GM12878 (cell line): ENCODE measurements at regions not wholly inside any gene's neighbourhood (a gene's known extent, or its start where the extent isn't known, plus 50 kb on each side); places are given as distances from the start of the nearest gene placed in this dataset.

Experiments used
- ATAC-seq: fragments of 200-7000 bp; cut with Tn5 transposase; 3 replicates; pipeline ENCODE4 v1.9.1; 2020; ENCODE audit warnings: mild to moderate bottlenecking, moderate library complexity
- BruUV-seq: library from RNA; stranded (reverse); fragments of 400-500 nt; replicated peaks from 2 replicates; lab custom pipeline; 2021; lab: Mats Ljungman, UMichigan
- CTCF ChIA-PET: fragments of 300-600 bp; sonication (Branson Sonifier 250); formaldehyde crosslinking; extraction: SDS; loops from one replicate; lab custom pipeline; 2021; ENCODE audit warnings: inconsistent platforms; lab: Yijun Ruan, JAX
- POLR2A ChIA-PET: fragments of 350-600 bp; formaldehyde crosslinking; extraction: SDS; loops from one replicate; lab custom pipeline; 2021; ENCODE audit warnings: inconsistent platforms; lab: Charles Lee
- RAD21 ChIA-PET: fragments of 300-600 bp; sonication (Branson Sonifier 250); formaldehyde crosslinking; loops from one replicate; lab custom pipeline; 2023; ENCODE audit warnings: antibody characterized with exemption; ENCODE audit not compliant: unreplicated experiment; lab: Charles Lee
- SMC1A ChIA-PET: fragments of 300-600 bp; sonication (Branson Sonifier 250); formaldehyde crosslinking; loops from one replicate; lab custom pipeline; 2023; ENCODE audit not compliant: unreplicated experiment, uncharacterized antibody; lab: Charles Lee
- DNase-seq: peaks from one replicate; pipeline ENCODE4 v3.0.0-alpha.2; 2011; ENCODE audit warnings: low read depth, low spot score
- FAIRE-seq: peaks from 3 replicates; lab custom pipeline; 2011; peaks lifted over from hg19 to GRCh38; lab: Jason Lieb, UNC
- H2AFZ ChIP-seq: 2 replicates; pipeline ENCODE4 v1.6.0; 2011; ENCODE audit warnings: low read depth, low read length, control low read depth; ENCODE audit not compliant: control insufficient read depth
- H3K27ac ChIP-seq: 2 replicates; pipeline ENCODE4 v1.5.1; 2011; ENCODE audit warnings: control low read depth; ENCODE audit not compliant: control insufficient read depth, insufficient read depth
- H3K27me3 ChIP-seq, 2 experiments: replicated peaks in 1 of 2; 2 replicates each; pipeline versions ENCODE4 v1.6.0 to v1.6.1; 2011; ENCODE audit warnings: low read length in 1 of 2; ENCODE audit not compliant: control insufficient read depth in 2 of 2, insufficient read depth in 2 of 2
- H3K36me3 ChIP-seq, 2 experiments: 2 replicates each; pipeline ENCODE4 v1.5.1; 2011; ENCODE audit warnings: low read length in 1 of 2; ENCODE audit not compliant: control insufficient read depth in 2 of 2, insufficient read depth in 2 of 2
- H3K4me1 ChIP-seq: 2 replicates; pipeline ENCODE4 v1.6.1; 2011; ENCODE audit warnings: mild to moderate bottlenecking, low read length, moderate library complexity, mixed read lengths; ENCODE audit not compliant: control insufficient read depth, insufficient read depth
- H3K4me2 ChIP-seq: 2 replicates; pipeline ENCODE4 v1.6.0; 2011; ENCODE audit warnings: control low read depth; ENCODE audit not compliant: control insufficient read depth, insufficient read depth
- H3K4me3 ChIP-seq: fragments of 200-600 bp; sonication (generic); 2 replicates; pipeline ENCODE4 v1.5.1; 2016
- H3K79me2 ChIP-seq: 2 replicates; pipeline ENCODE4 v1.6.0; 2011; ENCODE audit warnings: low read length; ENCODE audit not compliant: control insufficient read depth, insufficient read depth
- H3K9ac ChIP-seq: 2 replicates; pipeline ENCODE4 v1.8.0; 2011; ENCODE audit warnings: low read length, control low read depth, mixed read lengths; ENCODE audit not compliant: control insufficient read depth, insufficient read depth
- H3K9me3 ChIP-seq: replicated peaks from 3 replicates; pipeline ENCODE4 v1.5.1; 2011; ENCODE audit warnings: mild to moderate bottlenecking, low read length; ENCODE audit not compliant: control insufficient read depth, insufficient read depth
- H4K20me1 ChIP-seq: 2 replicates; pipeline ENCODE4 v1.6.0; 2011; ENCODE audit not compliant: control insufficient read depth, insufficient read depth
- ESRRA ChIP-seq: IDR thresholded peaks from 2 replicates; pipeline ENCODE4 v1.6.1; 2012; ENCODE audit warnings: mild to moderate bottlenecking, low read length, improper control_type of control experiment
- EZH2 ChIP-seq: IDR thresholded peaks from 2 replicates; pipeline ENCODE4 v1.6.1; 2012; ENCODE audit warnings: low read depth, mild to moderate bottlenecking, control low read depth, inconsistent platforms, low read length, borderline replicate concordance; ENCODE audit not compliant: control insufficient read depth
- FOS ChIP-seq: IDR thresholded peaks from 3 replicates; pipeline ENCODE4 v1.6.1; 2011; ENCODE audit warnings: borderline replicate concordance; ENCODE audit not compliant: insufficient read length; ENCODE audit errors: extremely low read depth
- GATAD2B ChIP-seq: fragments of 450-650 bp; conservative IDR thresholded peaks from 2 replicates; pipeline ENCODE4 v1.6.1; 2017; ENCODE audit warnings: low read depth, mild to moderate bottlenecking, moderate library complexity
- MEF2A ChIP-seq: IDR thresholded peaks from 2 replicates; pipeline ENCODE4 v1.6.1; 2011; ENCODE audit warnings: low read depth, mild to moderate bottlenecking, low read length, moderate library complexity; ENCODE audit not compliant: insufficient read depth
- TCF12 ChIP-seq: IDR thresholded peaks from 2 replicates; pipeline ENCODE4 v1.6.1; 2011; ENCODE audit warnings: low read depth, mild to moderate bottlenecking, low read length
- ZNF384 ChIP-seq: IDR thresholded peaks from 2 replicates; pipeline ENCODE4 v1.6.1; 2012; ENCODE audit warnings: low read depth, mild to moderate bottlenecking, low read length, improper control_type of control experiment, borderline replicate concordance
- WGBS: methylation state at CpG from one replicate; pipeline ENCODE4 v1.1.6; 2016; ENCODE audit warnings: low lambda C conversion rate; ENCODE audit not compliant: insufficient replicate concordance, insufficient coverage; ENCODE audit errors: missing lambda C conversion rate; 5-methylcytosine and 5-hydroxymethylcytosine counted together
- in situ Hi-C: fragments of 300-500 bp; cut with MboI; formaldehyde crosslinking; loops from 9 replicates; pipeline ENCODE4 v1.14.3; 2018; ENCODE audit warnings: mixed read lengths
- intact Hi-C: fragments of 100-400 bp; cut with micrococcal nuclease; formaldehyde crosslinking; loops from one replicate; pipeline ENCODE4 v1.14.2; 2022; ENCODE audit not compliant: unreplicated experiment
- TF ChIP-seq, protein P1 (sequence below): fragments of 450-650 bp; IDR thresholded peaks from 2 replicates; pipeline ENCODE4 v1.6.1; 2017; ENCODE audit warnings: low read depth, mild to moderate bottlenecking, moderate library complexity
- TF ChIP-seq, protein P2 (sequence below): fragments of 150-350 bp; IDR thresholded peaks from 2 replicates; pipeline ENCODE4 v1.6.1; 2016; ENCODE audit warnings: low read depth, low read length

DNA sequence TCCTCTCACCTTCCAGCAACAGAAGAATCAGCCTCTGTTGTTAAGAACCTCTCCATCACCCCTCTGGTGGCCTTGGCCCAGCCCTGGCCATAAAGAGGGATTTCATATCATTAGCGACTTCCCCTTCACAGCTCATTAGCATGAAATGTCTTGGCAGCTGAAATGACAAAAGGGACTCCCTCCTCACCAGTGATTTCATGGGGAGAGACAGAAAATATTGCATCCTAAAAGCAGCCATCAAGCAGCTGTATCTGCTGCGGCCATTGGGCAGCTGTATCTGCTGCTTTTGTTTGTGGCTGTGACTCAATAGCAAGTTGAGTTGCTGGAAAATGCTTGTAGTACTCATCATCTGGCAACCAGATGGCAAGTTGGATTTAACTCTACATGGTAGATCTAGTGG is 105.9 kb upstream of the RMDN2 start:
- Histone ChIP-seq H3K4me3 (no peak overlapping the region), H3K4me2 (no peak overlapping the region), H4K20me1 (no peaks in the 10 kb centered on the region), H3K4me1 (no peaks in the 10 kb centered on the region), H2AFZ (no peak overlapping the region), H3K36me3 (no peaks in the 10 kb centered on the region), H3K27ac (no peak overlapping the region), H3K9me3 (peaks cover 3% of the 10 kb centered on the region; the same call in 2 of the 3 replicates), H3K27me3 (no peaks in the 10 kb centered on the region), H3K79me2 (no peaks in the 10 kb centered on the region), H3K9ac (no peak overlapping the region)
- no TSS peak for BruUV-seq
- DNase-seq, result no peak
- TF ChIP-seq, protein P1, sequence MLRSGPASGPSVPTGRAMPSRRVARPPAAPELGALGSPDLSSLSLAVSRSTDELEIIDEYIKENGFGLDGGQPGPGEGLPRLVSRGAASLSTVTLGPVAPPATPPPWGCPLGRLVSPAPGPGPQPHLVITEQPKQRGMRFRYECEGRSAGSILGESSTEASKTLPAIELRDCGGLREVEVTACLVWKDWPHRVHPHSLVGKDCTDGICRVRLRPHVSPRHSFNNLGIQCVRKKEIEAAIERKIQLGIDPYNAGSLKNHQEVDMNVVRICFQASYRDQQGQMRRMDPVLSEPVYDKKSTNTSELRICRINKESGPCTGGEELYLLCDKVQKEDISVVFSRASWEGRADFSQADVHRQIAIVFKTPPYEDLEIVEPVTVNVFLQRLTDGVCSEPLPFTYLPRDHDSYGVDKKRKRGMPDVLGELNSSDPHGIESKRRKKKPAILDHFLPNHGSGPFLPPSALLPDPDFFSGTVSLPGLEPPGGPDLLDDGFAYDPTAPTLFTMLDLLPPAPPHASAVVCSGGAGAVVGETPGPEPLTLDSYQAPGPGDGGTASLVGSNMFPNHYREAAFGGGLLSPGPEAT, result no peak
- TF ChIP-seq FOS, result no peak
- no peak for TF ChIP-seq TCF12
- no peak for TF ChIP-seq EZH2
- TF ChIP-seq ESRRA, result no peak
- no peak for TF ChIP-seq GATAD2B
- TF ChIP-seq, protein P2, sequence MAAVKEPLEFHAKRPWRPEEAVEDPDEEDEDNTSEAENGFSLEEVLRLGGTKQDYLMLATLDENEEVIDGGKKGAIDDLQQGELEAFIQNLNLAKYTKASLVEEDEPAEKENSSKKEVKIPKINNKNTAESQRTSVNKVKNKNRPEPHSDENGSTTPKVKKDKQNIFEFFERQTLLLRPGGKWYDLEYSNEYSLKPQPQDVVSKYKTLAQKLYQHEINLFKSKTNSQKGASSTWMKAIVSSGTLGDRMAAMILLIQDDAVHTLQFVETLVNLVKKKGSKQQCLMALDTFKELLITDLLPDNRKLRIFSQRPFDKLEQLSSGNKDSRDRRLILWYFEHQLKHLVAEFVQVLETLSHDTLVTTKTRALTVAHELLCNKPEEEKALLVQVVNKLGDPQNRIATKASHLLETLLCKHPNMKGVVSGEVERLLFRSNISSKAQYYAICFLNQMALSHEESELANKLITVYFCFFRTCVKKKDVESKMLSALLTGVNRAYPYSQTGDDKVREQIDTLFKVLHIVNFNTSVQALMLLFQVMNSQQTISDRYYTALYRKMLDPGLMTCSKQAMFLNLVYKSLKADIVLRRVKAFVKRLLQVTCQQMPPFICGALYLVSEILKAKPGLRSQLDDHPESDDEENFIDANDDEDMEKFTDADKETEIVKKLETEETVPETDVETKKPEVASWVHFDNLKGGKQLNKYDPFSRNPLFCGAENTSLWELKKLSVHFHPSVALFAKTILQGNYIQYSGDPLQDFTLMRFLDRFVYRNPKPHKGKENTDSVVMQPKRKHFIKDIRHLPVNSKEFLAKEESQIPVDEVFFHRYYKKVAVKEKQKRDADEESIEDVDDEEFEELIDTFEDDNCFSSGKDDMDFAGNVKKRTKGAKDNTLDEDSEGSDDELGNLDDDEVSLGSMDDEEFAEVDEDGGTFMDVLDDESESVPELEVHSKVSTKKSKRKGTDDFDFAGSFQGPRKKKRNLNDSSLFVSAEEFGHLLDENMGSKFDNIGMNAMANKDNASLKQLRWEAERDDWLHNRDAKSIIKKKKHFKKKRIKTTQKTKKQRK, result no peak
- no peak for TF ChIP-seq ZNF384
- TF ChIP-seq MEF2A, result no peak
- CTCF ChIA-PET, result interaction anchor here (1.4 to 2.4 kb wide), 2 partner anchors 13 to 17 kb away, joined by 3 to 9 read pairs; no protein-coding TSS in a partner anchor
- FAIRE-seq, result no peak
- RAD21 ChIA-PET, result interaction anchor here (1.2 to 1.3 kb wide), 3 partner anchors 58 to 405 kb away, joined by 3 to 5 read pairs (median 3); no protein-coding TSS in a partner anchor
- ATAC-seq, result no peak
- WGBS, result 93% methylated on average over 2 of the region's 2 CpGs
- POLR2A ChIA-PET, result no interaction called here
- in situ Hi-C loops (no loop called here), intact Hi-C loops (no loop called here)
- SMC1A ChIA-PET, result interaction anchor here (0.7 to 1.7 kb wide), 4 partner anchors 15 to 423 kb away, joined by 3 to 7 read pairs (median 4); no protein-coding TSS in a partner anchor
